ENCODE measurements at regions not wholly inside any gene's neighbourhood (a gene's known extent, or its start where the extent isn't known, plus 50 kb on each side); places are given as distances from the start of the nearest gene placed in this dataset.
A peak's percentile ranks its signal among the peaks of the same experiment; 100 is the strongest.

- DNase-seq, result peak; percentile 23 to 27
These were observed 673.1 kb downstream of the KCNA4 start for GRCh38 chr11:29343465-29344333.

DNA sequence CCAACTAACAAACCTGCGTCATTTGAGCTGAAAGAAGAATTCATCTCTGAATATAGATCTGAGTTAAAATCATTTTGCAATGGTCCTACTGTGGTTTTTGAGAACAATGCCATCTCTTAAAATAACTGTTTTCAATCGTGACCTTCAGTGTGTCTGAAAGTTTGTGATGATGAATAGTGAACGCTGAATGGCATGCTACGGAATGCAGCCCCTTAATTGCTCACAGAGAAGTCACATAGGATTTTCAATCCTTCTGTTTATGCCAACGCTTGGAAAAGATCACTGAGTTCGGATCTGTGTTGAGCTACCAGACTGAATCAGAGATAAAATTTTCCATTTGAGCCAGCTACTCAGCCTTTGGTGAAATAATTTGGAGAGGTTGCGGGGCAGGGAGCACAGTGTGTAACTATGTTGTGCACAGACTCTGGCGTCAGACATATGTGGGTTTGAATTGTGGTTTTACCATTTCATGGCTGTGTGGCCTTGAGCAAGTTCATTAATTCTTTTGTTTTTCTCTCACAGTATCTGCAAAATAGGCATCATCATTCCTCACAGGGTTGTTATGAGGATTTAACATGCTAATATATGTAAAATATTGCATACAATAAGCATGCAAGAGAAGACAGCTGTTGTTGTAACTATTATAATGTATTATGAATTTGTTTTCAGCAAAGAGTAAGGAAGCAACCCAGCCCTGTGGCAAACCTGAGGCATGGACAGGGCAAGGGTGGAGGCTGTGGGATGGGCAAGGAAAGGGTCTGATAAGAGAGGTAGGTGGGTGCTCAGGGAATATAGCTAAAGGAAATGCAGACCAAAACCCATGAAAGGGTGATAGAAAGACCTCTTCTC lies 679.9 kb downstream of the KCNA4 start:
- no peak for DNase-seq

- no peak for DNase-seq
These were observed 682.1 kb downstream of the KCNA4 start for GRCh38 chr11:29334776-29335130.

DNA sequence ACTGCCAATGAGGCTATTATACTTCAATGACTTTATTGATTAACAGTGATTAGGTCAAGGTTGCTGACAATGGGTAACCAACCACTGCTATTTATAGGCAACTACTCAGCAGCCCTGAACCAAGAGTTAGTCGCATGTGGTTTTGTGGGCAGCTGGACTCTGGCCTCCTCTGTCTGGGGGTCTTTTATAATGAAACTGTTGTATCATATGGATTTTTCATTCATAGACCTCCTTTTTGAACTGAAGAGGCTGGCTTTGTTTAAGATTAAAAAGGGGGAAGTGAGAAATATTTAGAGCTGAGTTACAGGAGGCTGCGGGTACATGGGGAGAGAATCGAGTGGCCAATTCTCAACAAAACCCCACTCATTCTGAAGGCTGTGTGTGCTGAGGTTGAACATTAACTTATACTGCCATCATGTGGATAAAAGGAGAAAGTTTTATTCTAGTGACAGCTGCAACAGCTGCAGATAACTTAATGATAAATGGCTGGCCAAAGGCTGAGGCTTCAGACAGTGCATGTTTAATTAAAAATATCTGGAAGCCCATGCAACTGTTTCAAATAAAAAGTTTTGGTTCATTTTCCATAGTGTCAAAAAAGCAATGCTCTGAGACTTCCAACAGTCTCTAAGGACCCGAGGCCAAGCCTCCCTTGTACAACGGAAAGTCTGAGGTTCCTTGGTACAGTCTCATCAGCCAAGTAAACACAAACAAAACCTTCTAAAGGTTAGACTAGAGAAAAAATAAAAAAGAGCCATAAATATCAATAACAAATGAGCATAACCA lies 682.6 kb downstream of the KCNA4 start:
- no peak for DNase-seq

DNA sequence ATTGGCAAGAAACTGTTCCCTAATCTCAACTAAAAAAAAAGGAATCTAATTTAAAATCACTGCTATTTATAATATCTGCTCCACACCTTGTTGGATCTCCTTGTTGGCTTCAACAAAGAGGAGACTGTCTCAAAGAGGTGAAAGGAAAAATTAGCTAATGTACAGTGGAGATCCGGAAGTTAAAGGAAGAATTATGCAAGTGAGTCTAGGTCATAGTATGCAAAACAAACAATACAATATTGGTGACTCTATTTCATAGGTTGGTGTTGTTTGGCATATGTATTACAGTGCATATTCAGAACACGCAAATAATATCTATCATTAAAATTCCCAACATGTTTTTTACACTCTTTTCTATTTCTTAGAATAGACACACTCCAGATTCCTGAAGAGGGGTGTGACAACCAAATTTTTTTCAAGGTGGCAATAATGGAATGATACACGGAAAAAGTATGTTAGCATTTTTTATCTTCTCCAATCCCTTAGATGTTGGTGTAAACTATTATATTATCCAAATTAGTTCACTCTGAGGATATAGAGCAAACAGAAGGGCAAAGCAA lies 685.3 kb downstream of the KCNA4 start:
- DNase-seq, result no peak

GRCh38 chr11:29328961-29329441 lies 687.8 kb downstream of the KCNA4 start:
- DNase-seq, result no peak

DNA sequence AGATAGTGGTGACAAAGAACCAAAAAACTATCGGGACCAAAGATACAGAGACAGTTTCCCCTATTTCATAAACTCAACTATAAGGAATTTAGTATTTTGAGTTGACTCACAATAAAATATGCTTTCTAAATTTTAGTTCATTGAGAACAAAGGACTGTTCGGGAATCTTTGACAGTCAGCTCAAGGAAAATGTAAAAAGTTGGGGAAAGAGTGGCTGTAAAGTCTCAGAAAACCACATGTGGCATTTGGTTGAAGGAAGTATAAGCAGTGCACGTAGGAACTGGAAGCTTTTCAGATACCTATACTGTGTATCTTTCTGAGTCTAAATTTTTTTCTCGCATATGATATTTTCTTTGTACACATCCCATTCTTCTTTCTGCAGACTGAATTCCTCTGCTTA lies 688.9 kb downstream of the KCNA4 start:
- no peak for DNase-seq

GRCh38 chr11:29326757-29327156 lies 690.1 kb downstream of the KCNA4 start:
- DNase-seq, result no peak

- no peak for DNase-seq
These were observed 692.5 kb downstream of the KCNA4 start for GRCh38 chr11:29324328-29324727.

GRCh38 chr11:29321293-29322132 lies 695.3 kb downstream of the KCNA4 start:
- no peak for DNase-seq

DNA sequence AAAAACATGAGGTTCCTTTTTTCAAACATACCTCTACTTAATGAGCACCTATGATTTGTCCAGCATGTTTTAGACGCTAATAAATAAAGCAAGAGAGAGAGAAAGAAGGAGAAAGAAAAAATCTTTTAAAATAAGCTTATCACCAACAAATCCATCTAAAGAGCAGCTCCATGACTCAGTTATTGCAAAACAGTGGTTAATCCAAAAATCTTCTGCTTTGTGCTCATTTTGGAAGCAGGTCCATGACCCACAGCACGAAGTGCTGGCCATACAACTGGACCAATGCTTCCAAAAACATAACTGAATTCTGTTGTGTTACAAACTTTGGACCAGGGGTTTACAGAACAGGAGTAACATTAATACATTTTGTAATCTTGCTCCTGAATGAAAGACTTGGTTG lies 696.6 kb downstream of the KCNA4 start:
- DNase-seq, result no peak

GRCh38 chr11:29319210-29319609 lies 697.6 kb downstream of the KCNA4 start:
- DNase-seq, result no peak

GRCh38 chr11:29318134-29318845 lies 698.5 kb downstream of the KCNA4 start:
- DNase-seq, result no peak

DNA sequence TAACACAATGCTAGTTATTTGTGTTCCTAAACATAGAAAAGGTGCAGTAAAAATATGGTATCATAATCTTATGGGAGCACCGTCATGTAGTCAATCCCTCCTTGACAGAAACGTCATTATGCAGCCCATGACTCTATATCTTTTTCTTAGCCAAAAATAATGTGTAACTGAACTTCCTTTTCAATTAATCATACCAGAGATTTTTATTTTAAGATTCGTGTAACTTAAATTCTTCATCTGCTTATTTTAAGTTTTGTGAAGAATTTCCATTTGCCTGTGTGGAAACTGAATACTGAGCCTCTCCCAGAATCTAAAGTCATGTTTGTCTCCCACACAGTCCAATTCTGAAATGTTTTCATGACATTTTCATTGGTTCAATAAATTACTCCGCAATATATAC lies 699.1 kb downstream of the KCNA4 start:
- DNase-seq, result no peak

GRCh38 chr11:29315275-29315674 lies 701.6 kb downstream of the KCNA4 start:
- DNase-seq, result no peak

- no peak for DNase-seq
These were observed 702.6 kb downstream of the KCNA4 start for GRCh38 chr11:29314211-29314610.

DNA sequence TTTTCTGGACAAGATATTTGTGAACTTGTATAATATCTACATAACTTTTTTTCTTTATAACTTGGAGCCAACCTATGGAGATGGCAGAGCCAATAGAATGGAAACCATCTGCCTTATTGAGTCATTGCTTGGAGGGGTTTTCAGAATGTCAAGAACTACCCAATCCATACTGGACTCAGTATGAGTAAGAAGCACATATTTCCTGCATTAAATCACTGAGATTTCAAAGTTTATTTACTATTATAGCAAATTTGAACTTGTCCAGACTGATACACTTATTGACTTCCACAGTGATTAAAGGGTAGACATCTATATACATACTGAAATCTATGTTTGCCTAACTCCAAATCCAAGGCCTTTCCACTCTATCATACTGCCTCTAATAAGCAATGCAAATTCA lies 704.0 kb downstream of the KCNA4 start:
- no peak for DNase-seq

- DNase-seq, result no peak
These were observed 706.0 kb downstream of the KCNA4 start for GRCh38 chr11:29310725-29311342.

GRCh38 chr11:29309992-29310391 lies 706.8 kb downstream of the KCNA4 start:
- DNase-seq, result no peak

DNA sequence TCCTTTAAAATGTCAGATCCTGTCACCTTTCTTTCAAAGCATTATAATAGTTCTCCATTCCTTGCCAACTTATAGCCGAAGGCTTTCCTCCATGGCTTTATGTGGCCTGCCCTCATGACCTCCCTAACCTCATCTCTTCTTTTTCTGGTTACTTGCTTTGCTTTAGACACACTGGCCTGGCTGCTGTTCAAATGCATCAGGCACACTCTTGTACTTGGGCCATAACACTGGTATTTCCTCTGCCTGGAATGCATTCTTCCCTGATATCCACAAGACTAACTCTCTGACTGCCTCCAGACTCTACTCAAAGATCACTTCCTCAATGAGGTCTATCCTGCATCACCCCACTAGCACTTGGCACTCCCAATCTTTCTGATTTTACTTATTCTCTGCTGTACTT lies 710.3 kb downstream of the KCNA4 start:
- DNase-seq, result no peak
